Prostate gland (tissue), 2 donors: ENCODE measurements at regions not wholly inside any gene's neighbourhood (a gene's known extent, or its start where the extent isn't known, plus 50 kb on each side); places are given as distances from the start of the nearest gene placed in this dataset.

Experiments used
- POLR2A ChIP-seq: fragments of 450-650 bp; IDR thresholded peaks from one replicate; pipeline ENCODE4 v1.6.1; 2016; ENCODE audit warnings: antibody characterized with exemption, mild to moderate bottlenecking
- TF ChIP-seq, protein P1 (sequence below), 4 experiments: fragments of 200-600 bp in 2 of 4; fragments of 450-650 bp in 2 of 4; sonication (generic) in 2 of 4; IDR thresholded peaks; 1 replicate in 3 of 4; 2 replicates in 1 of 4; pipeline ENCODE4 v1.5.1; 2016 to 2019; ENCODE audit warnings: antibody characterized with exemption in 4 of 4, mild to moderate bottlenecking in 2 of 4, moderate library complexity in 2 of 4

DNA sequence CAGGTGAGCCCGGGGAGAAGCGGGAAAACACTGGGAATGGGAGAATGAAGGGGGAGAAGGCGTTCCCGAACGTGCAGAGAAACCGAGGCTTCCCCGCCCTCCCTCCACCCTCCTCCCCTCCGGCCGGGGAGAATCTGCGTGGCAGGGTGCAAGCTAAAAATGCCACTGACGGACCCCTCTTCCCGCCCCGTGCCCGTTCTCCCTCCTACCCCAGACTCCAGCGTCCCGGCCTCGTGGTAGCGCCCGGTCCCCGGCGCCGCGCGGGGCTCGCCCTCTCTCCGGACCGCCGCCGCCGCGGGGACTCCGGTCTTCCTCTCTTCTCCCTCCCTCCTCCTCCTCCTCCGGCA, 81.6 kb upstream of the AK4 start:
- TF ChIP-seq, protein P1, sequence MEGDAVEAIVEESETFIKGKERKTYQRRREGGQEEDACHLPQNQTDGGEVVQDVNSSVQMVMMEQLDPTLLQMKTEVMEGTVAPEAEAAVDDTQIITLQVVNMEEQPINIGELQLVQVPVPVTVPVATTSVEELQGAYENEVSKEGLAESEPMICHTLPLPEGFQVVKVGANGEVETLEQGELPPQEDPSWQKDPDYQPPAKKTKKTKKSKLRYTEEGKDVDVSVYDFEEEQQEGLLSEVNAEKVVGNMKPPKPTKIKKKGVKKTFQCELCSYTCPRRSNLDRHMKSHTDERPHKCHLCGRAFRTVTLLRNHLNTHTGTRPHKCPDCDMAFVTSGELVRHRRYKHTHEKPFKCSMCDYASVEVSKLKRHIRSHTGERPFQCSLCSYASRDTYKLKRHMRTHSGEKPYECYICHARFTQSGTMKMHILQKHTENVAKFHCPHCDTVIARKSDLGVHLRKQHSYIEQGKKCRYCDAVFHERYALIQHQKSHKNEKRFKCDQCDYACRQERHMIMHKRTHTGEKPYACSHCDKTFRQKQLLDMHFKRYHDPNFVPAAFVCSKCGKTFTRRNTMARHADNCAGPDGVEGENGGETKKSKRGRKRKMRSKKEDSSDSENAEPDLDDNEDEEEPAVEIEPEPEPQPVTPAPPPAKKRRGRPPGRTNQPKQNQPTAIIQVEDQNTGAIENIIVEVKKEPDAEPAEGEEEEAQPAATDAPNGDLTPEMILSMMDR (IDR thresholded peaks at IDR 0.05): no peak
- TF ChIP-seq POLR2A: no peak
